ENCODE measurements at regions not wholly inside any gene's neighbourhood (a gene's known extent, or its start where the extent isn't known, plus 50 kb on each side); places are given as distances from the start of the nearest gene placed in this dataset.

DNA sequence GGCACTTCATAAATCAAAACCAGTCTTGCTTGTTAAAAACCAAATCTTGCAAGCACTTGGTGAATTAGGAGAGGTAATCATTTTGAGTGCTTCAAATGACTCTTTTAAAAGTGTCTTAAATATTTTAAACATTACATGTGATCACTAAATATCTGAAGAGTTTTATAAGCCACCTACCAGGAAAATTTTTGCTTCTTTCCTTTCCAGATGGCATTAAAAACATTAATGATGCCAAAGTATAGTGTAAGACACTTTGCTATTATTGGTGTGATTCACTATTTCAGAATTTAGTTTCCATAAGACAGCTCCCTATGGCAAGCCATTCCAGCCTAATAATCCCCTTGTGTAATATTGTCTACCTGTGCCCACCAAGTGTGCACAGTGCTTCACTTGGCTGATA is 548.8 kb upstream of the ADAMTS5 start:
- Histone ChIP-seq H3K4me3 (ENCODE audit: low read length) (no peak overlapping the region), H3K9ac (ENCODE audit: low read depth, low read length) (no peak overlapping the region), H3K27ac (ENCODE audit: low read depth, low read length) (no peak overlapping the region), H3K27me3 (ENCODE audit: insufficient read depth, low read length) (no peaks in the 10 kb centered on the region), H3K4me1 (ENCODE audit: insufficient read depth, low read length) (no peaks in the 10 kb centered on the region), H3K9me3 (ENCODE audit: insufficient read depth, low read depth, low read length) (peaks cover 17% of the 10 kb centered on the region), H3K36me3 (ENCODE audit: insufficient read depth, low read length) (no peaks in the 10 kb centered on the region)

- 94% methylated on average over 2 of the region's 4 CpGs for WGBS
- no peaks in the 10 kb centered on the region for H3K36me3 ChIP-seq (ENCODE audit: insufficient read depth, low read length)
- peaks cover 17% of the 10 kb centered on the region for H3K9me3 ChIP-seq (ENCODE audit: insufficient read depth, low read depth, low read length)
- H3K4me1 ChIP-seq (ENCODE audit: insufficient read depth, low read length) = no peaks in the 10 kb centered on the region
- H3K4me3 ChIP-seq (ENCODE audit: low read length) = no peak overlapping the region
- H3K9ac ChIP-seq (ENCODE audit: low read depth, low read length) = no peak overlapping the region
- H3K27me3 ChIP-seq (ENCODE audit: insufficient read depth, low read length) = no peaks in the 10 kb centered on the region
- no peak overlapping the region for H3K27ac ChIP-seq (ENCODE audit: low read depth, low read length)
These were observed 546.9 kb upstream of the ADAMTS5 start for GRCh38 chr21:27513825-27514224.

DNA sequence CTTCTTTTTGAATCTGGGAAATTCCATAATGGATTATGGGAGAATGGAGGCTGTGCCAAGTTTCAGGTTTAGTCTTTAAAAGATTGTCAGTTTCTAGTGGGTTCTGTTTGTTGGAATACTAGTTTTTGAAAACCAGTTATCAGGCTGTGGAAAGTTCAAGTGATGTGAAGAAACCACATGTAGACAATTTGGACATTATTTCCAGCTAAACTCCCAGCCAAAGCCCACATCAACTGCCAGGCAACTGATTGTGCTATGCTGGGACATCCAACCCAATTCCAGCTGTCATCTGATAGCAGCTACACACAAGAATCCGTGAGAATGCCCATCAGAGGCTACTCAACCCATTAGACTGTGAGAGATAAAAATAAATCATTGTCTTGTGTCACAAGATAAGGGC is 546.1 kb upstream of the ADAMTS5 start:
- Histone ChIP-seq H3K9me3 (ENCODE audit: insufficient read depth, low read depth, low read length) (peaks cover 11% of the 10 kb centered on the region), H3K27ac (ENCODE audit: low read depth, low read length) (no peak overlapping the region), H3K4me3 (ENCODE audit: low read length) (no peak overlapping the region), H3K9ac (ENCODE audit: low read depth, low read length) (no peak overlapping the region), H3K36me3 (ENCODE audit: insufficient read depth, low read length) (no peaks in the 10 kb centered on the region), H3K27me3 (ENCODE audit: insufficient read depth, low read length) (no peaks in the 10 kb centered on the region), H3K4me1 (ENCODE audit: insufficient read depth, low read length) (no peaks in the 10 kb centered on the region)
- WGBS = 100% methylated on average over 1 of the region's 1 CpG

DNA sequence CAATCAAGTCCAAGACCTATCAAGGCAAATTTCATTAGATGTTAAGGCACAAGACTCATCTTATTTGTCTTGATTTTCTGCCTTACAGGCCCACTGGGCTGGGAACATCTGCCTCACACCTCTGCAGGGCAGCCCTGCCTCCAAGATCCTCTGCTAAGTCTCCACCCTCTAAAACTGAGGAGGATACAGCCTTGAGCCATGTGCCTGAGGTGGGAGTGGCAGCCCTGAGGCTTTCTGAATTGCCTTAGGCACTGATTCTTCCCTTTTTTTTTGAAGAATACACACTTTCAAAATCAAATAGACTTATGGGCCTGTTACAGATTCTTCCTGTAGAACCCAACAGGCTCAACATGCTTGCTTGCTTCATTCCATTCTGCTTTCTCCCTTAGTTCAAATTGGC is 544.3 kb upstream of the ADAMTS5 start:
- Histone ChIP-seq H3K9me3 (ENCODE audit: insufficient read depth, low read depth, low read length) (no peaks in the 10 kb centered on the region), H3K4me1 (ENCODE audit: insufficient read depth, low read length) (no peaks in the 10 kb centered on the region), H3K36me3 (ENCODE audit: insufficient read depth, low read length) (no peaks in the 10 kb centered on the region), H3K27ac (ENCODE audit: low read depth, low read length) (no peak overlapping the region), H3K4me3 (ENCODE audit: low read length) (no peak overlapping the region), H3K9ac (ENCODE audit: low read depth, low read length) (no peak overlapping the region), H3K27me3 (ENCODE audit: insufficient read depth, low read length) (no peaks in the 10 kb centered on the region)

GRCh38 chr21:27507695-27508094 is 540.8 kb upstream of the ADAMTS5 start:
- H3K9ac ChIP-seq (ENCODE audit: low read depth, low read length) = no peak overlapping the region
- H3K27me3 ChIP-seq (ENCODE audit: insufficient read depth, low read length) = no peaks in the 10 kb centered on the region
- no peak overlapping the region for H3K4me3 ChIP-seq (ENCODE audit: low read length)
- H3K36me3 ChIP-seq (ENCODE audit: insufficient read depth, low read length) = no peaks in the 10 kb centered on the region
- H3K4me1 ChIP-seq (ENCODE audit: insufficient read depth, low read length) = no peaks in the 10 kb centered on the region
- no peaks in the 10 kb centered on the region for H3K9me3 ChIP-seq (ENCODE audit: insufficient read depth, low read depth, low read length)
- 92% methylated on average over 4 of the region's 4 CpGs for WGBS
- no peak overlapping the region for H3K27ac ChIP-seq (ENCODE audit: low read depth, low read length)

DNA sequence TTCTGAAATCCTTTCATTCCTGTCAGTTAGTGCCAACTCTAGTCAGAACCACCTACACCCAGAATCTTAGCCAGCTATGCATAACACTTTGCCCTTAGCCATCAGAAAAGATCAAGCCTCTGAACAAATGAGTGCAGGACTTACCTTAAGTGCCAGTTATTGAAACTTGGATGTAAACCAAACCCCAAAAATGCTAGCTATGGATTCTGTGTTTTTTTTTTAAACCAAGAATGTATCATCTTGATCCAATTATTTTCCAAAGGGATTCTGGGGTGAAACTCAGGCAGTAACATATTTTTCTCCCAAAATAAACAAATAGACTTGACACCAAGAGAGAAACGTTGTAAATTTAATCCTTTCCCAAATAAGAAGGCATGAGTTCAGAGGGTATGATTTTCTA is 538.6 kb upstream of the ADAMTS5 start:
- no peaks in the 10 kb centered on the region for H3K9me3 ChIP-seq (ENCODE audit: insufficient read depth, low read depth, low read length)
- no peak overlapping the region for H3K4me3 ChIP-seq (ENCODE audit: low read length)
- H3K4me1 ChIP-seq (ENCODE audit: insufficient read depth, low read length) = no peaks in the 10 kb centered on the region
- no peaks in the 10 kb centered on the region for H3K36me3 ChIP-seq (ENCODE audit: insufficient read depth, low read length)
- H3K9ac ChIP-seq (ENCODE audit: low read depth, low read length) = no peak overlapping the region
- no peak overlapping the region for H3K27ac ChIP-seq (ENCODE audit: low read depth, low read length)
- no CpG with 5 or more reads among the region's 1 CpG for WGBS
- H3K27me3 ChIP-seq (ENCODE audit: insufficient read depth, low read length) = no peaks in the 10 kb centered on the region

DNA sequence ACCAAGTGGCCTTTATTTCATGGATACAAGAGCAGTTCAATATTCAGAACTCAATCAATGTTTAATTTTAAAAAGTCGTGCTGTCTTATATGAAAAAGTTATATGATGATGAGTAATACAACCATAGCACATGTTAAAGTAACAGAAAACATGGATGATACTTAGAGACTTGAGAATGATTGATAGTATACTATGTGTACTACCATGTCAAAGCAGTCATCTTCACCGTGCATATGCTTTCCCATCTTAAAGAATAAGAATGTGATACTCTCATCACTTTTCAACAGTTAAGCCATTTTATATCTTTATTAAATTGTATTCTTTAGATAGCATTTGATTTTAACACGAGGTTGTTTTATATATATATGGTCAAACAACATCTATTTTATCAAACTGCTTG is 535.9 kb upstream of the ADAMTS5 start:
- Histone ChIP-seq H3K4me1 (ENCODE audit: insufficient read depth, low read length) (peaks cover 7% of the 10 kb centered on the region; the same call in 1 of the 2 replicates), H3K27me3 (ENCODE audit: insufficient read depth, low read length) (no peaks in the 10 kb centered on the region), H3K9ac (ENCODE audit: low read depth, low read length) (no peak overlapping the region), H3K4me3 (ENCODE audit: low read length) (no peak overlapping the region), H3K9me3 (ENCODE audit: insufficient read depth, low read depth, low read length) (no peaks in the 10 kb centered on the region), H3K27ac (ENCODE audit: low read depth, low read length) (no peak overlapping the region), H3K36me3 (ENCODE audit: insufficient read depth, low read length) (no peaks in the 10 kb centered on the region)
- WGBS = no CpG with 5 or more reads among the region's 3 CpGs

GRCh38 chr21:27498025-27498424 is 531.1 kb upstream of the ADAMTS5 start:
- 73% methylated on average over 3 of the region's 3 CpGs for WGBS
- Histone ChIP-seq H3K36me3 (ENCODE audit: insufficient read depth, low read length) (no peaks in the 10 kb centered on the region), H3K4me3 (ENCODE audit: low read length) (no peak overlapping the region), H3K27ac (ENCODE audit: low read depth, low read length) (no peak overlapping the region), H3K9ac (ENCODE audit: low read depth, low read length) (no peak overlapping the region), H3K27me3 (ENCODE audit: insufficient read depth, low read length) (no peaks in the 10 kb centered on the region), H3K9me3 (ENCODE audit: insufficient read depth, low read depth, low read length) (no peaks in the 10 kb centered on the region), H3K4me1 (ENCODE audit: insufficient read depth, low read length) (peaks cover 7% of the 10 kb centered on the region; the same call in 1 of the 2 replicates)

DNA sequence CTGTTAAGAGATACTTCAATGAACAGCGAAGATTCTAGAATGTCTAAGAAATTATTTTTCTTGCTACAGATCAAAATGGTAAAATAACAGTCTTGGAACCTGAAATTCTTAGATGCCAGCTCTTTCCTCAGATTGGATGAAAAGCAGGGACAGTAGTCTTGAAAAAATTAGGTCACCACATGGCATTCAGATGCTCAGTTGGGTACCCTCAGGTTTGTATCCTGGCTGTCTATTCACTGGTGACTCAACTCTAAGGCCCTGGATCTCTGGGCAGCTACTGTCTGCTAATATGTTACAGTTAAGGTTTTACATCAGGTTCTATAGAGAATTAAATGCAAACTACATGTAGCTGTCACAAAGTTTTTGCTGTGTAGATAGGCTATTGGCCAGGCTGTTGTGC is 528.9 kb upstream of the ADAMTS5 start:
- 100% methylated on average over 1 of the region's 1 CpG for WGBS
- H3K27ac ChIP-seq (ENCODE audit: low read depth, low read length) = no peak overlapping the region
- H3K36me3 ChIP-seq (ENCODE audit: insufficient read depth, low read length) = no peaks in the 10 kb centered on the region
- H3K27me3 ChIP-seq (ENCODE audit: insufficient read depth, low read length) = no peaks in the 10 kb centered on the region
- H3K9ac ChIP-seq (ENCODE audit: low read depth, low read length) = no peak overlapping the region
- H3K9me3 ChIP-seq (ENCODE audit: insufficient read depth, low read depth, low read length) = no peaks in the 10 kb centered on the region
- H3K4me3 ChIP-seq (ENCODE audit: low read length) = no peak overlapping the region
- peaks cover 7% of the 10 kb centered on the region; the same call in 1 of the 2 replicates for H3K4me1 ChIP-seq (ENCODE audit: insufficient read depth, low read length)

DNA sequence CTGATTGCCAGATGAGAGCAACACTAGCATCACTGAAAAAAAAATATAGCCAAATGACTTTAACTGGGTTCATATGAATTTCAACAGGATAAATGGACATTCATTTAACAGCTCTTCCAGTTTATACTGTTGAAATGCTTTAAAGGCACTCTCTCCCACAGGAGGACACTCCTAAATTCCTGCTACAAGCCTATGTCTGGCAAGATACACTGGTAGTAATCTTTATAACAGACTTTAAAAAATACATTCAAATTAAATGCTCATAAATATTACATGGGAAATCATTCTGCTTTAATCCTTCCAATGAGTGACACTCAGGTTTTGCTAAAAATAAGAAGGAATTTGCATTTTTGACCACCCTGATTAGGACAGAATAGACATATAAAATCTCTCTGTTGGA is 526.7 kb upstream of the ADAMTS5 start:
- no peaks in the 10 kb centered on the region for H3K9me3 ChIP-seq (ENCODE audit: insufficient read depth, low read depth, low read length)
- no peaks in the 10 kb centered on the region for H3K36me3 ChIP-seq (ENCODE audit: insufficient read depth, low read length)
- H3K4me1 ChIP-seq (ENCODE audit: insufficient read depth, low read length) = peaks cover 5% of the 10 kb centered on the region; the same call in 1 of the 2 replicates
- no peaks in the 10 kb centered on the region for H3K27me3 ChIP-seq (ENCODE audit: insufficient read depth, low read length)
- no peak overlapping the region for H3K27ac ChIP-seq (ENCODE audit: low read depth, low read length)
- H3K9ac ChIP-seq (ENCODE audit: low read depth, low read length) = no peak overlapping the region
- no peak overlapping the region for H3K4me3 ChIP-seq (ENCODE audit: low read length)

DNA sequence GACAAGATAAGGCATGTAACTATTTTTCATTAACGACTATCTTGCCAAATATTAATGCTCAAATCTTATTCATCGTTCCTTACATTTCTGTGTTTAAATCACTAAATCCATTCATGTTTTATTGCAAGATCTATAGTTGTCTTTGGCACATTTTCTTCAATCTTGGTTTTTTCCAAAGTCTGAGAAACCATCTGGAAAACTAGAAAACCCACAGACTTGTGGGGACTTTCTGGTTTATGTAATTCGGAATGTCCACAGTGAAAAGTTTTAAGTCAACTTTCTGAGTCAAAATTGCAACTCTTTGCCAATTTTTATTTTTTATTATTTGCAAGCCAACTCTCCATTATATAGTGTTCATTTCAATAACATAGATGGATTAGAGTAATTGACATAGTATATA is 520.8 kb upstream of the ADAMTS5 start:
- H3K36me3 ChIP-seq (ENCODE audit: insufficient read depth, low read length) = no peaks in the 10 kb centered on the region
- no peak overlapping the region for H3K4me3 ChIP-seq (ENCODE audit: low read length)
- H3K9me3 ChIP-seq (ENCODE audit: insufficient read depth, low read depth, low read length) = no peaks in the 10 kb centered on the region
- H3K9ac ChIP-seq (ENCODE audit: low read depth, low read length) = no peak overlapping the region
- no peak overlapping the region for H3K27ac ChIP-seq (ENCODE audit: low read depth, low read length)
- no peaks in the 10 kb centered on the region for H3K27me3 ChIP-seq (ENCODE audit: insufficient read depth, low read length)
- no peaks in the 10 kb centered on the region for H3K4me1 ChIP-seq (ENCODE audit: insufficient read depth, low read length)
- WGBS = 92% methylated on average over 3 of the region's 3 CpGs

GRCh38 chr21:27480841-27481261 is 514.0 kb upstream of the ADAMTS5 start:
- Histone ChIP-seq H3K4me1 (ENCODE audit: insufficient read depth, low read length) (no peaks in the 10 kb centered on the region), H3K4me3 (ENCODE audit: low read length) (no peak overlapping the region)
- 96% methylated on average over 2 of the region's 2 CpGs for WGBS

More at GRCh38 chr21:27480841-27481261, 514.0 kb upstream of the ADAMTS5 start:
- Histone ChIP-seq H3K9ac (ENCODE audit: low read depth, low read length) (no peak overlapping the region), H3K27me3 (ENCODE audit: insufficient read depth, low read length) (no peaks in the 10 kb centered on the region), H3K36me3 (ENCODE audit: insufficient read depth, low read length) (no peaks in the 10 kb centered on the region), H3K27ac (ENCODE audit: low read depth, low read length) (no peak overlapping the region), H3K9me3 (ENCODE audit: insufficient read depth, low read depth, low read length) (no peaks in the 10 kb centered on the region)
